HEK293T (cell line): ENCODE measurements at regions not wholly inside any gene's neighbourhood (a gene's known extent, or its start where the extent isn't known, plus 50 kb on each side); places are given as distances from the start of the nearest gene placed in this dataset.

Experiments used
- LEF1 ChIP-seq: fragments of 450-650 bp; IDR thresholded peaks from 2 replicates; pipeline ENCODE4 v1.6.1; 2017; ENCODE audit warnings: mild to moderate bottlenecking, borderline replicate concordance
- PKNOX1 ChIP-seq: fragments of 450-650 bp; IDR thresholded peaks from 2 replicates; pipeline ENCODE4 v1.6.1; 2016
- ZNF384 ChIP-seq: fragments of 450-650 bp; IDR thresholded peaks from 2 replicates; pipeline ENCODE4 v1.6.1; 2016

- TF ChIP-seq ZNF384: no peak
- TF ChIP-seq LEF1: no peak
- TF ChIP-seq PKNOX1: no peak
Observed at GRCh38 chr13:32881074-32881776, 135.0 kb upstream of the KL start.
